ENCODE measurements at regions not wholly inside any gene's neighbourhood (a gene's known extent, or its start where the extent isn't known, plus 50 kb on each side); places are given as distances from the start of the nearest gene placed in this dataset.

- no peak overlapping the region for H3K27ac ChIP-seq
- TF ChIP-seq CTCF (conservative IDR thresholded peaks at IDR 0.05), result no peak
Observed at GRCh38 chr6:132227904-132228303, 173.4 kb downstream of the MOXD1 start.

GRCh38 chr6:132224943-132225342 lies 176.3 kb downstream of the MOXD1 start:
- no peak overlapping the region for H3K27ac ChIP-seq
- TF ChIP-seq CTCF (conservative IDR thresholded peaks at IDR 0.05), result no peak

GRCh38 chr6:132220800-132221199 lies 180.5 kb downstream of the MOXD1 start:
- TF ChIP-seq CTCF (conservative IDR thresholded peaks at IDR 0.05), result no peak

GRCh38 chr6:132219901-132220300 lies 181.4 kb downstream of the MOXD1 start:
- no peak overlapping the region for H3K27ac ChIP-seq
- TF ChIP-seq CTCF (conservative IDR thresholded peaks at IDR 0.05), result no peak

More at GRCh38 chr6:132220800-132221199, 180.5 kb downstream of the MOXD1 start:
- H3K27ac ChIP-seq, result no peak overlapping the region

- no peak overlapping the region for H3K27ac ChIP-seq
- TF ChIP-seq CTCF (conservative IDR thresholded peaks at IDR 0.05), result peak; percentile 77
Observed at GRCh38 chr6:132218059-132218696, 183.1 kb downstream of the MOXD1 start.

GRCh38 chr6:132215805-132216204 lies 185.5 kb downstream of the MOXD1 start:
- no peak for TF ChIP-seq CTCF (conservative IDR thresholded peaks at IDR 0.05)
- H3K27ac ChIP-seq, result no peak overlapping the region

GRCh38 chr6:132214716-132215115 lies 186.6 kb downstream of the MOXD1 start:
- TF ChIP-seq CTCF (conservative IDR thresholded peaks at IDR 0.05), result no peak
- H3K27ac ChIP-seq, result no peak overlapping the region

All from VCaP (cell line).